ENCODE measurements at regions not wholly inside any gene's neighbourhood (a gene's known extent, or its start where the extent isn't known, plus 50 kb on each side); places are given as distances from the start of the nearest gene placed in this dataset.

DNA sequence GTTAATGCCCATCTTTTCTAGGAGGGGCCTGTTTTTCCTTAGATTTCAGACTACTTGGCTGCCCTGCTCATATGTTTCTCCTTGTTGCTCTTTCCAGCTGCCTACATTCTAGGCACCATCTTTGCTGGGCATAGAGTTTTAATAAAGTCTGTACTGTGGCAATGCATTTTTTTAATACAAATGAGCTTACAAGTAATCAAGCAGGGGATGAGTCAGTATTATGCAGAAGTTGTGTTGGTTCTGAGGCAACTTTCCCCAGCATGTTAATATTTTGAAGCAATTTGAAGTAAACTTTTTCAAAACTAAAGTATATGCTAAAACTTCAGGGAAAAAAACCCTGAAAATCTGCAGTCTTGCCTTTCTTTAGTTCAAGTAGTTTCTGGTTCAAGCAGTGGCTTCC, 372.0 kb upstream of the GATB start:
- no peak for TF ChIP-seq EZH2 (IDR thresholded peaks at IDR 0.05; ENCODE audit: insufficient read depth, poor library complexity, severe bottlenecking)
- TF ChIP-seq EZH2phosphoT487 (IDR thresholded peaks at IDR 0.05; ENCODE audit: insufficient read depth, low read depth) = no peak

Measured in GM23248 (cell line).